ENCODE measurements at regions not wholly inside any gene's neighbourhood (a gene's known extent, or its start where the extent isn't known, plus 50 kb on each side); places are given as distances from the start of the nearest gene placed in this dataset.
"Not testable (repeated sequence)": the region's sequence is repeated elsewhere in the genome, so short reads cannot be mapped to it uniquely, and the experiment has no call there.

GRCh38 chr3:171923668-171924067, 80.5 kb downstream of the TMEM212 start:
- not testable (repeated sequence) for TF ChIP-seq CTCF (IDR thresholded peaks at IDR 0.05; ENCODE audit: low read depth, low read length, missing input control); SP1 (IDR thresholded peaks at IDR 0.05); GABPA (IDR thresholded peaks at IDR 0.05 in 1 of 2, conservative IDR thresholded peaks at IDR 0.05 in 1 of 2); NR2F2 (IDR thresholded peaks at IDR 0.05); REST (IDR thresholded peaks at IDR 0.05); MAX (IDR thresholded peaks at IDR 0.05); FOXA1 (IDR thresholded peaks at IDR 0.05); FOXA2 (IDR thresholded peaks at IDR 0.05); RAD21 (IDR thresholded peaks at IDR 0.05); TAF1 (conservative IDR thresholded peaks at IDR 0.05)
